ENCODE measurements at regions not wholly inside any gene's neighbourhood (a gene's known extent, or its start where the extent isn't known, plus 50 kb on each side); places are given as distances from the start of the nearest gene placed in this dataset.

- Histone ChIP-seq H3K9ac (ENCODE audit: low read length) (no peak overlapping the region), H3K4me2 (ENCODE audit: low read length) (no peak overlapping the region), H3K27ac (ENCODE audit: low read depth, low read length, poor library complexity, severe bottlenecking) (no peak overlapping the region), H3K79me2 (ENCODE audit: insufficient read depth, low read length) (no peaks in the 10 kb centered on the region), H4K20me1 (ENCODE audit: insufficient read depth, low read length) (no peaks in the 10 kb centered on the region), H3K4me1 (ENCODE audit: insufficient read depth, low read length, severe bottlenecking) (no peaks in the 10 kb centered on the region), H3F3A (ENCODE audit: insufficient read depth, low read length) (no peaks in the 10 kb centered on the region), H3K27me3 (ENCODE audit: insufficient read depth, low read length) (no peaks in the 10 kb centered on the region), H3K4me3 (ENCODE audit: low read depth, low read length, poor library complexity, severe bottlenecking) (no peak overlapping the region), H2AFZ (ENCODE audit: low read length) (no peak overlapping the region), H3K9me2 (ENCODE audit: low read depth, low read length) (no peaks in the 10 kb centered on the region), H3K9me3 (ENCODE audit: low read length) (no peaks in the 10 kb centered on the region), H3K36me3 (ENCODE audit: insufficient read depth, low read length) (no peaks in the 10 kb centered on the region)
- TF ChIP-seq CTCF (IDR thresholded peaks at IDR 0.05; ENCODE audit: low read length) (no peak), EZH2 (IDR thresholded peaks at IDR 0.05; ENCODE audit: borderline replicate concordance, low read length) (no peak)
Observed at GRCh38 chr9:119577881-119578280, 208.6 kb upstream of the BRINP1 start.

- Histone ChIP-seq H3K79me2 (ENCODE audit: insufficient read depth, low read length) (no peaks in the 10 kb centered on the region), H3K9me2 (ENCODE audit: low read depth, low read length) (no peaks in the 10 kb centered on the region)
Observed at GRCh38 chr9:119559986-119560385, 190.8 kb upstream of the BRINP1 start.

GRCh38 chr9:119559056-119559455, 189.8 kb upstream of the BRINP1 start:
- no peaks in the 10 kb centered on the region for H3K9me2 ChIP-seq (ENCODE audit: low read depth, low read length)
- H3K9ac ChIP-seq (ENCODE audit: low read length) = no peak overlapping the region
- H3K4me1 ChIP-seq (ENCODE audit: insufficient read depth, low read length, severe bottlenecking) = peaks cover 4% of the 10 kb centered on the region
- H2AFZ ChIP-seq (ENCODE audit: low read length) = no peak overlapping the region
- H3K9me3 ChIP-seq (ENCODE audit: low read length) = no peaks in the 10 kb centered on the region
- no peak overlapping the region for H3K27ac ChIP-seq (ENCODE audit: low read depth, low read length, poor library complexity, severe bottlenecking)
- H3K79me2 ChIP-seq (ENCODE audit: insufficient read depth, low read length) = no peaks in the 10 kb centered on the region
- H3K4me3 ChIP-seq (ENCODE audit: low read depth, low read length, poor library complexity, severe bottlenecking) = no peak overlapping the region
- TF ChIP-seq EZH2 (IDR thresholded peaks at IDR 0.05; ENCODE audit: borderline replicate concordance, low read length) (no peak), CTCF (IDR thresholded peaks at IDR 0.05; ENCODE audit: low read length) (no peak)
- H3K4me2 ChIP-seq (ENCODE audit: low read length) = no peak overlapping the region
- H3K36me3 ChIP-seq (ENCODE audit: insufficient read depth, low read length) = no peaks in the 10 kb centered on the region
- no peaks in the 10 kb centered on the region for H3K27me3 ChIP-seq (ENCODE audit: insufficient read depth, low read length)
- no peaks in the 10 kb centered on the region for H3F3A ChIP-seq (ENCODE audit: insufficient read depth, low read length)
- H4K20me1 ChIP-seq (ENCODE audit: insufficient read depth, low read length) = no peaks in the 10 kb centered on the region

More at GRCh38 chr9:119559986-119560385, 190.8 kb upstream of the BRINP1 start:
- H3K4me3 ChIP-seq (ENCODE audit: low read depth, low read length, poor library complexity, severe bottlenecking) = no peak overlapping the region
- no peak overlapping the region for H3K9ac ChIP-seq (ENCODE audit: low read length)
- TF ChIP-seq CTCF (IDR thresholded peaks at IDR 0.05; ENCODE audit: low read length) (no peak), EZH2 (IDR thresholded peaks at IDR 0.05; ENCODE audit: borderline replicate concordance, low read length) (no peak)
- no peaks in the 10 kb centered on the region for H3K27me3 ChIP-seq (ENCODE audit: insufficient read depth, low read length)
- no peak overlapping the region for H3K27ac ChIP-seq (ENCODE audit: low read depth, low read length, poor library complexity, severe bottlenecking)
- H3K9me3 ChIP-seq (ENCODE audit: low read length) = no peaks in the 10 kb centered on the region
- H3F3A ChIP-seq (ENCODE audit: insufficient read depth, low read length) = no peaks in the 10 kb centered on the region
- no peaks in the 10 kb centered on the region for H3K36me3 ChIP-seq (ENCODE audit: insufficient read depth, low read length)
- H3K4me2 ChIP-seq (ENCODE audit: low read length) = no peak overlapping the region
- H4K20me1 ChIP-seq (ENCODE audit: insufficient read depth, low read length) = no peaks in the 10 kb centered on the region
- peaks cover 4% of the 10 kb centered on the region for H3K4me1 ChIP-seq (ENCODE audit: insufficient read depth, low read length, severe bottlenecking)
- H2AFZ ChIP-seq (ENCODE audit: low read length) = no peak overlapping the region

Data from OCI-LY1 (cell line).